KMS-11 (cell line): ENCODE measurements at regions not wholly inside any gene's neighbourhood (a gene's known extent, or its start where the extent isn't known, plus 50 kb on each side); places are given as distances from the start of the nearest gene placed in this dataset.
A peak's percentile ranks its signal among the peaks of the same experiment; 100 is the strongest.

Experiments
- H2AFZ ChIP-seq: fragments of 200-600 bp; sonication (generic); 2 replicates; pipeline ENCODE4 v1.6.1; 2016; ENCODE audit warnings: antibody characterized with exemption, mixed run types, low read depth
- H3K27ac ChIP-seq: fragments of 200-600 bp; sonication (generic); 2 replicates; pipeline ENCODE4 v1.6.1; 2016; ENCODE audit warnings: mild to moderate bottlenecking, mixed run types
- H3K27me3 ChIP-seq: fragments of 200-600 bp; sonication (generic); 2 replicates; pipeline ENCODE4 v1.6.1; 2017; ENCODE audit warnings: mild to moderate bottlenecking, low read depth, mixed run types, moderate library complexity; ENCODE audit not compliant: insufficient read depth
- H3K36me3 ChIP-seq: fragments of 200-600 bp; sonication (generic); 2 replicates; pipeline ENCODE4 v1.6.1; 2017; ENCODE audit warnings: mild to moderate bottlenecking, mixed run types; ENCODE audit not compliant: insufficient read depth
- H3K4me1 ChIP-seq: fragments of 200-600 bp; sonication (generic); 2 replicates; pipeline ENCODE4 v1.6.1; 2016; ENCODE audit warnings: mild to moderate bottlenecking, low read depth, mixed run types; ENCODE audit not compliant: poor library complexity, severe bottlenecking
- H3K4me2 ChIP-seq: fragments of 200-600 bp; sonication (generic); 2 replicates; pipeline ENCODE4 v1.7.0; 2016; ENCODE audit warnings: mild to moderate bottlenecking, mixed run types
- H3K4me3 ChIP-seq: fragments of 200-600 bp; sonication (generic); IDR thresholded peaks from 2 replicates; pipeline ENCODE4 v1.6.1; 2017; ENCODE audit warnings: low read depth, low read length, mixed read lengths; ENCODE audit not compliant: insufficient read depth
- H3K79me2 ChIP-seq: fragments of 200-600 bp; sonication (generic); 2 replicates; pipeline ENCODE4 v1.6.1; 2016; ENCODE audit warnings: low read depth, mixed run types; ENCODE audit not compliant: insufficient read depth
- H3K9ac ChIP-seq: fragments of 200-600 bp; sonication (generic); 2 replicates; pipeline ENCODE4 v1.6.1; 2016; ENCODE audit warnings: mild to moderate bottlenecking, mixed run types
- H4K20me1 ChIP-seq: fragments of 200-600 bp; sonication (generic); 2 replicates; pipeline ENCODE4 v1.6.1; 2016; ENCODE audit warnings: mild to moderate bottlenecking, mixed run types; ENCODE audit not compliant: insufficient read depth
- CTCF ChIP-seq: fragments of 200-600 bp; sonication (generic); conservative IDR thresholded peaks from 2 replicates; pipeline ENCODE4 v1.6.1; 2017; ENCODE audit warnings: low read depth, mild to moderate bottlenecking, antibody characterized with exemption, low read length, moderate library complexity, mixed read lengths

- Histone ChIP-seq H3K79me2 (no peaks in the 10 kb centered on the region), H3K27ac (peak overlapping the region; percentile 2; the same call in 1 of the 2 replicates), H4K20me1 (no peaks in the 10 kb centered on the region), H3K9ac (no peak overlapping the region), H3K27me3 (no peaks in the 10 kb centered on the region), H3K36me3 (no peaks in the 10 kb centered on the region), H3K4me3 (no peak overlapping the region), H3K4me1 (peaks cover 17% of the 10 kb centered on the region), H2AFZ (0 out of 2 replicates have a peak overlapping the region, but pooled peaks have one; percentile 16), H3K4me2 (peak overlapping the region; percentile 68)
- TF ChIP-seq CTCF = no peak
Observed at GRCh38 chr7:113657603-113658002, 261.2 kb downstream of the PPP1R3A start.

GRCh38 chr7:113652501-113652900 is 266.3 kb downstream of the PPP1R3A start:
- H3K4me1 ChIP-seq = peaks cover 6% of the 10 kb centered on the region
- H3K27ac ChIP-seq = no peak overlapping the region
- no peak overlapping the region for H3K4me3 ChIP-seq
- no peaks in the 10 kb centered on the region for H3K79me2 ChIP-seq
- H4K20me1 ChIP-seq = no peaks in the 10 kb centered on the region
- H3K4me2 ChIP-seq = no peak overlapping the region
- no peaks in the 10 kb centered on the region for H3K36me3 ChIP-seq
- H3K27me3 ChIP-seq = no peaks in the 10 kb centered on the region
- H3K9ac ChIP-seq = no peak overlapping the region
- no peak overlapping the region for H2AFZ ChIP-seq
- TF ChIP-seq CTCF = no peak

GRCh38 chr7:113649556-113649955 is 269.3 kb downstream of the PPP1R3A start:
- H3K27me3 ChIP-seq = no peaks in the 10 kb centered on the region
- no peak overlapping the region for H3K4me3 ChIP-seq
- no peaks in the 10 kb centered on the region for H3K79me2 ChIP-seq
- H4K20me1 ChIP-seq = no peaks in the 10 kb centered on the region
- H3K9ac ChIP-seq = no peak overlapping the region
- no peaks in the 10 kb centered on the region for H3K4me1 ChIP-seq
- no peak overlapping the region for H3K4me2 ChIP-seq
- H3K36me3 ChIP-seq = no peaks in the 10 kb centered on the region
- H2AFZ ChIP-seq = no peak overlapping the region
- no peak overlapping the region for H3K27ac ChIP-seq
- no peak for TF ChIP-seq CTCF

- no peaks in the 10 kb centered on the region for H4K20me1 ChIP-seq
- no peak overlapping the region for H3K9ac ChIP-seq
- no peaks in the 10 kb centered on the region for H3K27me3 ChIP-seq
- H2AFZ ChIP-seq = no peak overlapping the region
- H3K27ac ChIP-seq = no peak overlapping the region
- H3K4me3 ChIP-seq = no peak overlapping the region
- no peaks in the 10 kb centered on the region for H3K36me3 ChIP-seq
- TF ChIP-seq CTCF = no peak
- H3K4me1 ChIP-seq = no peaks in the 10 kb centered on the region
- no peaks in the 10 kb centered on the region for H3K79me2 ChIP-seq
- no peak overlapping the region for H3K4me2 ChIP-seq
Observed at GRCh38 chr7:113639221-113639620, 279.6 kb downstream of the PPP1R3A start.
